Vagina (tissue), 2 donors: ENCODE measurements at regions not wholly inside any gene's neighbourhood (a gene's known extent, or its start where the extent isn't known, plus 50 kb on each side); places are given as distances from the start of the nearest gene placed in this dataset.

Experiments
- POLR2AphosphoS5 ChIP-seq, 2 donors: sonication (generic); formaldehyde crosslinking; IDR thresholded peaks; one replicate each; pipeline ENCODE4 v1.9.0; 2017; ENCODE audit warnings: antibody characterized with exemption in 2 of 2, mild to moderate bottlenecking in 2 of 2, low read depth in 1 of 2; ENCODE audit not compliant: insufficient read depth in 1 of 2
- TF ChIP-seq, protein P1 (sequence below), 3 experiments: fragments of 450-650 bp in 2 of 3; fragments of 200-600 bp in 1 of 3; sonication (generic) in 1 of 3; IDR thresholded peaks; one replicate each; pipeline ENCODE4 v1.5.1; 2017 to 2019; ENCODE audit warnings: antibody characterized with exemption in 3 of 3, mild to moderate bottlenecking in 2 of 3, moderate library complexity in 2 of 3

DNA sequence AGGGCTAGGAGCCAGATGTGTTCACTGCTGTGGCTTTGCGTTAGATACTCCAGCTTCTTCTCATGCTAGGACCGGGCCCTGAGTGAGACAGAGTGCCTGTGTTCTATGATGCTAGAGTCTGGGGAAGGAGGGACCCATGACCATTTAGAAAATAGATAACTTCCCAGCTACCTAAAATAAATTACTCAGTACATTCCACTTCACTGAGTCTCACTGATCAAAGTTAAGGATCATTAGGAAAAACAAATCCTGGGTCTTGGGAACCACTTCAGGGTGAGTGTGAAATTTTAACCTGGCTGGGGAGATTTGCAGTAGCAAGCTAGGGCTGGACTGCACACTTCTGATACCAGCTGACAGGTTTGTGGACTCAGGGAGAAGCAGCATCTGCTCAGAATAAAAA lies 138.1 kb downstream of the EMX2 start:
- TF ChIP-seq, protein P1, sequence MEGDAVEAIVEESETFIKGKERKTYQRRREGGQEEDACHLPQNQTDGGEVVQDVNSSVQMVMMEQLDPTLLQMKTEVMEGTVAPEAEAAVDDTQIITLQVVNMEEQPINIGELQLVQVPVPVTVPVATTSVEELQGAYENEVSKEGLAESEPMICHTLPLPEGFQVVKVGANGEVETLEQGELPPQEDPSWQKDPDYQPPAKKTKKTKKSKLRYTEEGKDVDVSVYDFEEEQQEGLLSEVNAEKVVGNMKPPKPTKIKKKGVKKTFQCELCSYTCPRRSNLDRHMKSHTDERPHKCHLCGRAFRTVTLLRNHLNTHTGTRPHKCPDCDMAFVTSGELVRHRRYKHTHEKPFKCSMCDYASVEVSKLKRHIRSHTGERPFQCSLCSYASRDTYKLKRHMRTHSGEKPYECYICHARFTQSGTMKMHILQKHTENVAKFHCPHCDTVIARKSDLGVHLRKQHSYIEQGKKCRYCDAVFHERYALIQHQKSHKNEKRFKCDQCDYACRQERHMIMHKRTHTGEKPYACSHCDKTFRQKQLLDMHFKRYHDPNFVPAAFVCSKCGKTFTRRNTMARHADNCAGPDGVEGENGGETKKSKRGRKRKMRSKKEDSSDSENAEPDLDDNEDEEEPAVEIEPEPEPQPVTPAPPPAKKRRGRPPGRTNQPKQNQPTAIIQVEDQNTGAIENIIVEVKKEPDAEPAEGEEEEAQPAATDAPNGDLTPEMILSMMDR (IDR thresholded peaks at IDR 0.05), result no peak
- no peak for TF ChIP-seq POLR2AphosphoS5 (IDR thresholded peaks at IDR 0.05; ENCODE audit: insufficient read depth in 1 of 2, low read depth in 1 of 2)
